Jurkat, Clone E6-1 (cell line): ENCODE measurements at regions not wholly inside any gene's neighbourhood (a gene's known extent, or its start where the extent isn't known, plus 50 kb on each side); places are given as distances from the start of the nearest gene placed in this dataset.

ENCODE experiments used
- DNase-seq: peaks from one replicate; pipeline ENCODE4 v3.0.0-alpha.2; 2011; ENCODE audit warnings: low read depth, low spot score
- H3K4me3 ChIP-seq: 2 replicates; pipeline ENCODE4 v1.5.1; 2011; ENCODE audit warnings: mild to moderate bottlenecking, low read length, control low read depth, moderate library complexity

DNA sequence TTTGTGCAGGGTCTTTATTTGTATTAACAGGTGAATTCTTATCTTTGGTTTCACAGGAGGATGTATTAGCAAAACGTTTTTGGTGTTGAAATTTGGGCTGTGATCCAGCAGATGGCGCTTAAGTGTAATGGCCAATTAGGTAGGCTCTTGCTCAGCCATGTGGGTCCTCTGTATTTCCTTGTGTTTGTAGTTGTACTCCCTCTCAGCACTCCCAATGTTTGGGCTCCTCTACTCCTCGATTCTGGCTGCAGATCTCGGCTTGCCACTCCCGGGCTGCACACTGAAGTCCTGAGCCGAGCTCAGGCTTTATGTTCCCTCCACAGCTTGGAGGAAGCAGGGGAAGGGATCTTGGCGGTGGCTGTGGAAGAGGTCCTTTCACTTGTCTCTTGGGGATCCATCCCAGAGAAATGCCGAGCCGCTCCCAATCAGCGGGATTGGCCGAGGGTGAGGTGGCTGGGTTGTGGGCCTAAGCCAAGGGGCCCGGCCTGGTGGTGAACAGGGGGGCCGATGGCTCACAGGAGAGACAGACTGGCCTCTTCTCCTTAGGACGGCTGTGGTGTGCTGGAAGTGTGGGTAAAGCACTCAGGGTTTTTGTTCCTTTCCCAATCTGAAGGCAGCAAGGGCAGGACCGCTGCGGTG, 133.7 kb downstream of the AEBP2 start:
- peak; percentile 64 for DNase-seq
- H3K4me3 ChIP-seq: no peak overlapping the region

DNA sequence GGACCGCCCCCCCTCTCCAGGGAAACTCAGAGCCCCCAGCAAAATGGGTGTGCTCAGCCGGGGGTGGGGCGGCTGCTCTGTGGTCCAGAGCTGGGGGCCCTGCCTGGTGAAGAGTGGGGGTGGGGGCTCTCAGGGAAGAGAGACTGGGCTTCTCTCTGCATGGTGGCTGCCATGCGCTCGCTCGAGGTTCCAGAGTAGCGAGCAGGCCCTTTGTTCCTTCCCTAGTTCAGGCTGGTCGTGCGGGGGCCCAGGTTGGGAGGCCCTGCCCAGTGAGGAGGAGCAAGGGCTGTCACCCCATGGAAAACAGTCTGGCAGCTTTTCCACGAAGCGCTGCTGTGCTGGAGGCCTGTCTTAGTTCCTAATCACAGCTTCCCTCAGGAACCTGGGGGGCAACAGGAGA, 134.6 kb downstream of the AEBP2 start:
- no peak overlapping the region for H3K4me3 ChIP-seq
- no peak for DNase-seq

DNA sequence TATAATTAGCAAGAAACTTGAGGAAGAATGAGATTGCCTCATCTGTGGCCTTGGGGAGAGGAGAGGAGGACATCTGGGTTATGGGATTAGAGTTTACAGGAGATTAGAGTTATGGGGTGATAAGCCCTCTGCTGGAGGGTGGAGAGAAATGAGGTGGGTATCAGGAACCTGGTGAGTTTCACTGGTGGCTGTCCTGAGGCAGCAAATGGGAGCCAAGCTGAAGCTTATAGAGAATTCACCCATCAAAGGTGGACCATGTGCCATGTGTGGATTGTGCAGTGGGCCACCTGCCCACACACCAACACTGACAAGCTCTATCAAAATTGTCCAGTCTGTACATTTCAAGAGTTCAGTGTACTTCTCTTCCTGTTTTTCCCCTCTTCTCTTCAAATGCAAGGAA, 135.3 kb downstream of the AEBP2 start:
- peak; percentile 17 for DNase-seq
- no peak overlapping the region for H3K4me3 ChIP-seq

DNA sequence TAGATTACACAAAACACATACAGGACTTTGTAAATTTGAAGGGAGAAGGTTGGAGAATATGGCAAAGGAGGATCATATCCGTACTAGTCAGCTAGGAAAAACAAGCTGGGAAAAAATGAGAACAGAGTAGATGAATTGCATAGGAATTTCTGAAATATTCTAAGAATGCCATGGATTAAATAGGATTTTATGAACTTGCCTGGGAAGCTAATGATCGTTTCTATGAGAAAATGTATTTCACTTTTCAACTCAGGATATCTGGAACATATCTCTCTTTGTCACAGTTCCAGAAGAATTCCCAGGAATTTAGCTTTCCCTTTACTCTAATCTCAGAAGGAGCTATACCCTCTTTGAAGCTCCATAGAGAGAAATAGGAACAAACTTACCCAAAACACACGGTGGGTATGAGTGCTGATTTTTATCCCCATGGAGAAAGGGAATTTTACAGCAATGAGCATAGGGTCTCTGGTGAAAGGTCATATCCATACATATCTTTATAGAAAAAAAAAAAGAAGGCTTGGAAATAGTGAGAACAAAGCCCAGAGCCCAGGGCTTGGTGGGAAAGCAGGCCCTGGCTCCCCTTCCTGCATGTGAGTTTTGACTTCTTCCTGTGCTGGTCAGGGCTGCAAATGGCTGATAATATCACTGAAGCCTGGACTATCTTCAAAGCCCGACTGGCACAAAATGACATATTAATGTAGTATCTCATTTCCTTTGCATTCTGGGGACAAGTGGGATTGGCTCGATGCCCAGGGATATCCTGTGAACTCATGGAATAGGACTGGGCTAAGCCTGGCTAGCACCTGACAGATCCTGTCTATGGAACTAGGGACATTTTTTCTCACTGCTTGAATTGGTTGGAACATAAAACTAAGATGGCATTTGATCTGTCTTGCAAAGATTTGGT, 136.3 kb downstream of the AEBP2 start:
- no peak overlapping the region for H3K4me3 ChIP-seq
- DNase-seq: no peak

DNA sequence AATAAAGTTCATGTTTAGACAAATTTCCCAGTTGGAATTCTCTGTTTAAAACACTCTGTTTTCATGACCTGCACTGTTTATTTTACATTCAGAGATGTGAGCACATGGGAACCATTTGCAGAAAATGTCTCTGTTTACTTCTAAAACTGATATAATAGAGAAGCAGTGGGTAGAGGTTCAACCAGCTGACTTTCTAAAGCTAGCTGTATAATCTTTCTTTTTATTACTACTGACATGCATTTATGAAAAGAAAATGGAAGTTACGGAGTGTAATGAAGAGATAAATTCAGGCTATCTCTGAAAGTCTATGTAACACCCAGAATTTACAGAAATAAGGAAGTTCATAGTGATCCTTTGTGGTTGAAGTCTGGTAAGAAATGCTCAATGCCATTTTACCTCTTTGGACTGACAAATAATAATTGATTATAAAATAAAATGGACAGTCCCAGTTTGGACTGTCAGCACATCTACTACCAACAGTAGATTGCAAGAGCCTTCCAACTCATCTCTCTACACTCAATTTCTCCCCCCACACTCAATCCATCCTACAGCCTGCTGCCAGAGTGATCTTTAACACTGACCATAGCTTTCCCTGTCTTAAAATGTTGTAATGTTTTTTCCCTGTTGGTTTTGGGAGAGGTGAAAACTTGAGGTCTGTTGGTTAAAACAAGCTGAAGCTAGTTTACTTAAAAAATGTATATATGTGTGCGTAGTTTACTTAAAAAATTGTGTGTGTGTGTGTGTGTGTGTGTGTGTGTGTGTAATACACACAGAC, 137.4 kb downstream of the AEBP2 start:
- no peak overlapping the region for H3K4me3 ChIP-seq
- no peak for DNase-seq

DNA sequence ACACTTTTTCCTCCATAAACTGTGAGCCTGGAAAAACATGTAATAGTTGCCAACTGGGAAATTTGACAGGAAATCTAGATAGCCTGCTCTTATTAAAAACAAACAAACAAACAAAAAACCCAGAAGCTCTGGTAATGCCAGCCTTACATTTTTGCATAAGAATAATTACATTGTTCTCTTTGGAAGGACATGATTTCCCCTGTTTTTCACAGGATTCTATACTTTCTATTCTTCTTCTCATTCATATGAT, 137.9 kb downstream of the AEBP2 start:
- H3K4me3 ChIP-seq: no peak overlapping the region
- no peak for DNase-seq

DNA sequence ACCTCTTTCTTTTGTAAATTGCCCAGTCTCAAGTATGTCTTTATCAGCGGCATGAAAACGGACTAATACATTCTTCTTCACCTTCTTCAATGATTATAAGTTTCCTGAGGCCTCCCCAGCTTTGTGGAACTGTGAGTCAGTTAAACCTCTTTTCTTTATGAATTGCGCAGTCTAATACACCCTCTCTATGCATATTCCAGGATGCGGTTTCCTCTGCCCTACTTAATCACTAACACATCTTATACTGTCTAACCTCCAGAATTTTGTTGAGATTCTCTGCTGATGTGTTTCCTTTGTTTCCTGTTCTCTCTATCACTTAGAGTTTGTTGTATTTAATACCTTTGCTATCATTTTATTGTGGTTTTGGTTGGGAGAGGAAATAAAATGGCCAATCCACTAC, 145.4 kb downstream of the AEBP2 start:
- H3K4me3 ChIP-seq: no peak overlapping the region
- no peak for DNase-seq

DNA sequence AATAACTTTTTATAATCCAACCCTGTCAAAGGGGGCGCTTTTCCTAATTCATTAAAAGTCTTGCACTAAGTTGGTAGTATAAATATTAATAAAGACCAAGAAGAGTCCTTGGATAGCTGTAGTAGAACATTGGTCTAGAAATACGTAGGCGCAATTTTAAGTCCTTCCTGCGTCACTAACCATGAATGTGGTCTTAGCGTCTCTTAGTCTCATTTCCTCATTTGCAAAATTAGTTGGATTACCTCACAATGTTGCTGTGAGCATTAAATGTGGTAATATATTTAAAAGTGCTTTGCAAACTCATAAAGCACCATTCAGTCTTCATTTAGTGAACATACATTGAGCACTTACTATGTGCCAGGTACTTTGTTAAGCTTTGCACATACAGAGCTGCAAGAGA, 149.7 kb downstream of the AEBP2 start:
- no peak for DNase-seq
- no peak overlapping the region for H3K4me3 ChIP-seq

DNA sequence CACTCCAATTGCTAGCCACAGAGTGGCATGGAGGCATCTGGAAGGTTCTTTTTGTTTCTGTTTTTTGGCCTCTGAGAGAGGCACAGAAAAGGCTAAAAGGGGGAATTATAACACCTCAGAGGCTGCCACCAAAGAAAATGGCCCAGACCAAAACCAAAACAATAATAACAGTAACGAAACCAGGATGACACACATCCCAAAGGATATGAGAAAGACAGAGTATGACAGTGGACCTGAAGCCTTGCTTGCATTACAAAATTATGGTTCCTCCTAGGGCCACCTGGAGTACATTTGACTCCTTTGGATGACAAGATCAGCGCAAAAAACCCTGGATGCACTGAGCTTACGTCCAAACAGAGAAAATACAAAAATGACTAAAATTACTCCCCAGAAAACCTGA, 152.7 kb downstream of the AEBP2 start:
- DNase-seq: no peak
- no peak overlapping the region for H3K4me3 ChIP-seq

DNA sequence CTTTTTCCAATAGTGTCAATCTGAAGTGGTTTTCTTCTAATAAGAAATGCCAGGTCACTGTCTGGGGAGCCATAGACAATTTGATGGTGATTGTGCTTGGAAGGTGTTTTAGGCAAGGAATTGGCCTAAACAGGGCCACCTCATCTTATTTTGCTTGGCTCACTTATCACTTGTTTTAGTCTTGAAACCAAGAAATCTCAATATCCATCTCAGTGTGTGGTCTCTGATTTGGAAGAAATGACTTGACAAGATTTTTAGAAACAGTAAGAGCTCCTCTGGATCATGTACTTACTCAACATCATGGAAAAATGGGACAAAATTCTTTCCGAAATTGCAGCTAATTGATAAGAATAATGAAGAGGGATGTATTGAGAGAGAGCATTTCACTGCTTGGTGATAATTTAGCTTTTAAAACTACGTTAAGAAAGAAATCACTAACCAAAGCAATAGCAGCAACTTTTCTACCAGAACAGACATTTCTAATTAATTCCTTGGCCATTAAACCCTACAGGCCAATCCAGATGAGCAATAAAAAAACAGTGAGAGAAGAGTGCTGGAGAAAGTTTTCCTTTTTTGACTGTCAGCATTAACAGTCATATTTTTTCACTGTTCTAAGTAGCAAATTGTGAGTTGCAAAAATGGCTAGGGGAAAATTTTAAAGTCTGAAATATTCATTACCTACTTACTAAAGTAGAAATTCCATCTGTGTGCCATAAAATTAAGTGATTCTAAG, 157.3 kb downstream of the AEBP2 start:
- DNase-seq: no peak

DNA sequence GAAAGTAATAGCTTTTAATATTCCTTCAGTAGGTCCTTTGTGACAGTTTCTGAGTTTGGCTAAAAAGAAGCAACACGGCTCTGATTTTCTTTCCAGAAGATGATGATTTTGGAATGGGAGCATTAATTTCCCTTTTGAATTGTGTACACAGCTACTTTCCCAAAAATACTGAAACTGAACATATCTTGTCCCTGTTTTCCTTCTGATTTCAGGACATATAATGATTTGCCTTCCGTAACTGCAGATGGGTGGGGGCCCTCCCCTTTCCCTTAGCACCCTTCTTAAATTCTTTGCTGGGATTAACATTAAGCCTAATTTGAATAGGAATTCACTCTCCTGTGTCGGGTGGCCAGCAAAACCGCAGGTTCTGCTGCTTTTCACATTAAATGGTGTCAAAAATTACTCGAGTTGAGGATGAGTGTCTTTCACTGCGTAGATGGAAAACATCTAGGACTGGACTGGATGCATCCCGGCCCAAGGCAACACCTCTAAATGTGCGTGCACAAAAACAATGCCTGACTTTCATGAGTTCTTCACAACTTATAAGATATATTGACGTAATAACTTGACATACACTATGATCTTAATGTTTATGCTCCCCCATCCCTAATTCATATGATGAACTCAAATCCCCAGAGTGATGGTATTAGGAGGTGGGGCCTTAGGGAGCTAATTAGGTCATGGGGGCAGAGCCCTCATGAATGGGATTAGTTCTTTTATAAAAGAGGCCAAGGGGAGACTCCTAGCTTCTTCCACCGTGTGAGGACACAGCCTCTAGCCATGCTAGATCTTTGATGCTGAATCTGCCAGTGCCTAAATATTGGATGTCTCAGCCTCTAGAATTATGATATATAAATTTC, 158.1 kb downstream of the AEBP2 start:
- no peak for DNase-seq
- no peak overlapping the region for H3K4me3 ChIP-seq

More for the DNA sequence above, 157.3 kb downstream of the AEBP2 start:
- H3K4me3 ChIP-seq: no peak overlapping the region

DNA sequence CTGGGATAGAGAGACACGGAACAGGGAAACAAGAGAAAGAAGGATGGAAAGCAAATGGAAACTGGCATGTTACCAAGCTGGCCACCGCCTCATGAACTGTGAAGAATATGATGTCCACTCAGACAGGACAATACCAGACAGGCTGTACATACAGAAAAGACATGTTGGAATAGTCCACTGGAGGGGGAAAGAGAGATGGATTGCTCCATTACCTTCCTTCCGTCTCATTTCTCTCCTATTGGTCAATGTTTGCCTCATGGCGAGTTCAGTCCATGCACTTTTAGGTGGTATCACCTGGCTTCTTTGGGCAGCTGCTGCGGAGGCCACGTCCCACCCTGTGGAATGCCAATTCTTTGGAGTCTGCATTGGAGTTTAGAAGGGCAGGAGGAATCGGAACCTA, 166.4 kb downstream of the AEBP2 start:
- no peak for DNase-seq

DNA sequence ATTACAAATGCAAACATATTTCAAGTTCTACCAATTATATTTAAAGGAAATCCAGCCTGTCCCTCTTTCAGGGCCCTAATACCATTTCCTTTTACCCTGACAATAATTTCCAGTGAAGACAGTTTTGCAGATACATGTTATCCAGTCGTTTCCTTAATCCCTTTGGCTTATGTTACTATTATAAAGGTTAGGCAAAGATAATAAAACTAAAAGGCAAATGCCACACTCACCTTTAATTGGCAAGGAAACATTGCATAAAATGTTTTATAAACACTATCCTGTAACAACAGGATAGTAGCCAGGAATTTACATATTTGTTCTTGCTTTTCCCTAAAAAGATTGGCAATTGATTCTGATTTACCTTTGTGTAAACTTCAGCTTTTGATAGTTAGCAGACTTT, 168.7 kb downstream of the AEBP2 start:
- no peak overlapping the region for H3K4me3 ChIP-seq
- no peak for DNase-seq

More for the DNA sequence above, 166.4 kb downstream of the AEBP2 start:
- H3K4me3 ChIP-seq: no peak overlapping the region

DNA sequence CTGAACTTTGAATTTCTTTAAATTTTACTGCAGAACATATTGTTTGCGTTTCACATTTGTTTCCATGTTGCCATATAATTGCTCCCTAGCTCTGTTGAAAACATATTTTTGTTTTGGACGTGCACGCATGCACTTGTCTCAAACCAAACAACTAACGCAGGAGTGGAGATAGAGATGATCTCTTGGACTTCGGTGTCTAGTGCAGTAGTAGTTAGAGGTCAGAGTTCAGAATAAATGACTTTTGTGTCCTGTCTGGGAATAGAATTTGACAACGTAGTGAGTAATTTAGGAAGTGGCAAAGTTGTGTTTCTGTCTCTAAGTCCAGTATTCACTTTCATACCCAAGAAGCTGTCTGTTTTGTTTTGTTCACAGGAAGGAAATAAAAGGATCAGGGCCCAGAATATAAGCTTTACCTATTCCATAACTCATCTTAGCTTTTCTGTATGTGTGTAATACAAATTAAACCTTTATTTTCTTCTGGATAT, 173.8 kb downstream of the AEBP2 start:
- DNase-seq: no peak
- no peak overlapping the region for H3K4me3 ChIP-seq

DNA sequence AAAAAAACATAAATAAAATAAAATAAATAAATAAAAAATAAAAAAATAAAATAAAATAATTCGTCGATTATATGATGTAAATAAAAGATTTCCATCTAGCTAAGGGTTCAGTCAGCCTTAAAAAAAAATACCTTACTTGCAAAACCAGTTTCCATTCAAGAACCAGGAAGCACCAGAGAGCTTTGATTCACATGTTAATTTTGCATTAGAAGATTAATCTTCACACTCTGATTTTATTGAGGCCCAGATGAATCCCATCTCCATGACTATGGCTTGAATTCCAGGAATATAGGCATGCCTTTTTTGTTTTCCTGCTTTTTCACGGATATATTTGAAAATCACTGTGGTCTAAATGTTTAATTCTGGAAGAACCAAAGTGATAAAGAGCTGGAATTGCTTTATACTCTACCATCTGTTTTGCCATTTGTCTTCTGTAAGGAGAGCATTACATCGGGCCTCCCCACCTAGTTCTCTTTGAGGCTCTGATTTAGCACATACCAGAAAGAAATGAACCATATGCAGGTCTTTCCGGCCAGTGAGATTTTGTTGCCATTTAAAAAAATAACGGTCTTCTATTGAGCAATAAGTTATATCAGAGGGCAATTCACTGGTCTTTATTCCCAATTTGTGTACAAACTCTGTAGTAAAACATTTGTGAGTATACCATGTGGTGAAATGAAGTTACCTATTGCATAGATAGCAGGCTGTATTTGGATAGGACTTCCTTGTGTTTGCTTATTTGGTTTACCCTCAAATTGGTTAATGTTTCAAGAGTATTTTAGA, 175.5 kb downstream of the AEBP2 start:
- no peak for DNase-seq

DNA sequence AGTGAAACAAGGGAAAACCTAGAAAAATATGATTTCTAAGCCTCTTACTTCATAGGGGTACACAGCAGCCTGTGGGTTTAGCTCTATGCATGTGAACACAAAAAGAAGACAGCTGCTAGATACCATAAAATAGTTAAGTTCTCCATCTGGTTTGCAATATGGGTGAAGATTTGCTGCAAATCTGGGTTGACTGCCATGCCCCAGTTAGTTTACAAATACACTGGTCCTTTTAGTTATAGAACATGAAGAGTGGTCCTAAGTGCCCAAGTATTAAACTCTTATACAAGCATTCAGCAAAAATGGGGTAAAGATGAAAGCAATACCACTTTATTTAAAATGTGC, 176.1 kb downstream of the AEBP2 start:
- H3K4me3 ChIP-seq: no peak overlapping the region
- DNase-seq: no peak

More for the DNA sequence above, 175.5 kb downstream of the AEBP2 start:
- H3K4me3 ChIP-seq: no peak overlapping the region

DNA sequence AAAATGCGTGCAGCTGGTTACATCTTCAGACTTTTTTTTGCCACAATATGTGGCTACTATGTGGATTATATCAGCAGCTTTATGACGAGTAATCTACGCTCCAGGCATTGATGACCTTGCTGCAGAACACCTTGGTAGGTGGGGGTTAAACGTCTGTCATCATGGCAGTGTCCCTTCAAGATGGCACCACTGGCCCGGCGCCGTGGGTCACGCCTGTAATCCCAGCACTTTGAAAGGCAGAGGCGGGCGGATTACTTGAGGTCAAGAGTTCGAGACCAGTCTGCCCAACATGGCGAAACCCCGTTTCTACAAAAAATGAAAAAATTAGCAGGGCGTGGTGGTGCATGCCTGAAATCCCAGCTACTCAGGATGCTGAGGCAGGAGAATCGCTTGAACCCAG, 177.5 kb downstream of the AEBP2 start:
- no peak for DNase-seq
- H3K4me3 ChIP-seq: no peak overlapping the region

DNA sequence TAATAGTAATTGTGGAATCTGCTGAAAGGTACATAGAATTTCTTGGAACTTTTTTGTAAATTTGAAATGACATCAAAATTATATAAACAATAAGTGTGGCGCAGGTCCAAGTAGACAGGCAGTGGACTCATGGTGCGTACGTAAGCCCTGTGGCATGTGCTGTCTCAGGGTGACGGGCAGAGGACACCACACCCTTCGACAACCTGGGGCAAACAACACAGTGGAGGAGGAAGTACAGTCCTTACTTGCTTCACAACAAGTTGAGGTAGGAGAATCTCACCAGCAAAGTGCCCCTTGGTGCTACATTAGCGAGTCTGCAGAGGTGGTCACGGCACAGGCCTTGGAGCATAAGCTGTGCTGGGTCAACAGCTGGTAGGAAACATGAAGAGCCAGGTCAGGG, 180.9 kb downstream of the AEBP2 start:
- no peak overlapping the region for H3K4me3 ChIP-seq
- DNase-seq: no peak
